ENCODE measurements at regions not wholly inside any gene's neighbourhood (a gene's known extent, or its start where the extent isn't known, plus 50 kb on each side); places are given as distances from the start of the nearest gene placed in this dataset.
"Not testable (repeated sequence)": the region's sequence is repeated elsewhere in the genome, so short reads cannot be mapped to it uniquely, and the experiment has no call there.

GRCh38 chr7:52352013-52352981 is 683.1 kb upstream of the POM121L12 start:
- Mint-ChIP-seq H3K36me3 (peaks cover 0 to 3% (median 0%) of the 10 kb centered on the region in 3 donors), H3K27me3 (ENCODE audit: low read depth in 3 of 3) (peaks cover 0 to 5% (median 2%) of the 10 kb centered on the region in 3 donors), H3K9me3 (peaks cover 7 to 57% (median 33%) of the 10 kb centered on the region in 6 donors), H3K4me3 (no peak overlapping the region), H3K27ac (no peak overlapping the region), H3K4me1 (no peaks in the 10 kb centered on the region)
- no peak for DNase-seq

DNA sequence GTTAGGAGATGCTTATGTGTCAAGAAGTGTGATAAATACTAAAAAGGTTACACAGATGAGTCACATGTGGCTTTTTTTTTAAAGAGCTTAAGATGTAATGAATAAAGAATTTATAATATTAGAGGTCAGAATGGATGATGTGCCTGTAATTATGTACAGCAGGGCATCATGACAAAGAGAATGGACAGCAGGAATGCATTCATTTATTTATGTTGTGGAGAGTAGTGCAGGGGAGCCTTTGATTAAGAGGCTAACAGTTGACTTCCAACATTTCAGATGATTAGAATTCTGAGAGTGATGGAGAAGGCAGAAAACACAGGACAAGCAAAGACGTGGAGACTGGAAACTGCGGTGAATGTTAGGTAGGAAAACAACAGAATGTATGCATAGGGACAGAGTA is 691.4 kb upstream of the POM121L12 start:
- DNase-seq = no peak
- Mint-ChIP-seq H3K4me3 (no peak overlapping the region), H3K4me1 (no peaks in the 10 kb centered on the region), H3K27ac (no peak overlapping the region), H3K27me3 (ENCODE audit: low read depth in 3 of 3) (no peaks in the 10 kb centered on the region), H3K36me3 (no peaks in the 10 kb centered on the region), H3K9me3 (peaks cover 17 to 56% (median 34%) of the 10 kb centered on the region in 6 donors)

DNA sequence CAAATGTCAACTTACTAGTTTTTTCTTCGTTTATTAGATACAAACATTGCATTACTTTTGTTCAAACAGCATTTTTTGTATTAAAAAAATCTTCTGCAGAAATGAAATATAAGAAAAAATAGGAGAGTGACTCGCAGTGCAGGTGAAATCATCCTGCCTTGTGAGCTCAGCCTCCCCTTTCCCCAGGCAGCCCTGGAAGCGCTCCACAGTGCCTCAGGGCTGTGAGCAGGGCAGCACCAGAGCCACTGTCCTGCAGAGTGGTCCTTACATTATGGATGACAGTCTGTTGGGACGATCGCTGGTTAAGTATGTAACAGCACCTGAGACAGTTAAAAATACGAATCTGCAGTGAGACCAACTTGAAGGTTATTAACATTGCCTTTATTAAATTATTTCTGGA is 695.4 kb upstream of the POM121L12 start:
- no peak overlapping the region for H3K4me3 Mint-ChIP-seq
- no peak for DNase-seq
- no peaks in the 10 kb centered on the region for H3K36me3 Mint-ChIP-seq
- H3K9me3 Mint-ChIP-seq = peaks cover 14 to 32% (median 22%) of the 10 kb centered on the region in 6 donors
- H3K27ac Mint-ChIP-seq = no peak overlapping the region
- no peaks in the 10 kb centered on the region for H3K27me3 Mint-ChIP-seq (ENCODE audit: low read depth in 3 of 3)
- H3K4me1 Mint-ChIP-seq = no peaks in the 10 kb centered on the region

DNA sequence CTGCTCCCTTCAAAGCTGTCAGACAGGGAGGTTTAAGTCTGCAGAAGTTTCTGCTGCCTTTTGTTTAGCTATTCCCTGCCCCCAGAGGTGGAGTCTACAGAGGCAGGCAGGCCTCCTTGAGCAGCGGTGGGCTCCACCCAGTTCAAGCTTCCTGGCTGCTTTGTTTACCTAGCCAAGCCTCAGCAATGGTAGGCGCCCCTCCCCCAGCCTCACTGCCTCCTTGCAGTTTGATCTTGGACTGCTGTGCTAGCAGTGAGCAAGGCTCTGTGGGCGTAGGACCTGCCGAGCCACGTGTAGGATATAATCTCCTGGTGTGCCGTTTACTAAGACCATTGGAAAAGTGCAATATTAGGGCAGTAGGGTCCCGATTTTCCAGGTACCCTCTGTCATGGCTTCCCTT is 707.1 kb upstream of the POM121L12 start:
- not testable (repeated sequence) for H3K27ac Mint-ChIP-seq; H3K4me3 Mint-ChIP-seq; DNase-seq; H3K4me1 Mint-ChIP-seq; H3K27me3 Mint-ChIP-seq (ENCODE audit: low read depth in 3 of 3); H3K36me3 Mint-ChIP-seq
- H3K9me3 Mint-ChIP-seq = peaks cover 17 to 54% (median 38%) of the 10 kb centered on the region in 6 donors

DNA sequence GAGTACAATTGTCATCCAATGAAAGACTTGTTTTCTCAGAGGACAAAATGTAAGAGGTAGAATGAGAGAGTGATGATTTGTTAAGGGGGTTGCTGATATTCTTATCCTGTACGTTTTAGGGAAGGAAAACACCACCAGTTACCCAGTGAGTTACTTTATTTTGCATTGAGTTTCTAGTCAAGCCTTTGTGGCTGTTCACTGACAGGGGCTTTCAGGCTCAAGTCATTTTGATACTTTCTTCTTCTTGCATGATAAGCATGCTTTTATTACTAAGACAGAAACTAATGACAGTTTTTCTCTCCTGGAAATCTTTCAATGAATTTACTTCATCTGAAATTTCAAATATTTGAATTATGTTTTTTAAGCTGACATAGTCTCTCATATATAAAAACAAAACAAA is 710.2 kb upstream of the POM121L12 start:
- Mint-ChIP-seq H3K36me3 (no peaks in the 10 kb centered on the region), H3K4me3 (no peak overlapping the region), H3K9me3 (peaks cover 14 to 59% (median 38%) of the 10 kb centered on the region in 6 donors), H3K27ac (no peak overlapping the region), H3K4me1 (no peaks in the 10 kb centered on the region), H3K27me3 (ENCODE audit: low read depth in 3 of 3) (peaks cover 0 to 3% (median 2%) of the 10 kb centered on the region in 3 donors)
- DNase-seq = no peak

DNA sequence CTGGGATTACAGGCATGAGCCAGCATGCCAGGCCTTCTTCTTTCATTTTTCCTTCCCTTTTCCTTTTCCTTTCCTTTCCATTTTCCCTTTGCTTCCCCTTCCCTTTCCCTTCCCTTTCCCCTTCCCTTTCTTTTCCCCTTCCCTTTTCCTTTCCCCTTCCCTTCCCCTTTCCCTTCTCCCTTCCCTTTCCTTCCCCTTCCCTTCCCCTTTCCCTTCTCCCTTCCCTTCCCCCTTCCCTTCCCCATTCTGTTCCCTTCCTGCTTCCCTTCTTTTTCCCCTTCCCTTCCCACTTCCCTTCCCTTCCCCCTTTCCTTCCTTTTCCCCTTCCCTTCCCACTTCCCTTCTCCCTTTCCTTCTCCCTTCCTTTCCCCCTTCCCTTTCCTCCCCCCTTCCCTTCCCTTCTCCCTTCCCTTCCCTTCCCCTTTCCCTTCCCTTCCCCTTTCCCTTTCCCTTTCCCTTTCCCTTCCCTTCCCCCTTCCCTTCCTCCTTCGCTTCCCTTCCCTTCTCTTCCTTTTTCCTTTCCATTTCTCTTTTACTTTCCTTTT is 712.2 kb upstream of the POM121L12 start:
- H3K9me3 Mint-ChIP-seq = peaks cover 11 to 58% (median 33%) of the 10 kb centered on the region in 6 donors
- no peaks in the 10 kb centered on the region for H3K4me1 Mint-ChIP-seq
- H3K4me3 Mint-ChIP-seq = peak overlapping the region in 1 of 5 donors; percentile 65
- H3K36me3 Mint-ChIP-seq = no peaks in the 10 kb centered on the region
- H3K27ac Mint-ChIP-seq = no peak overlapping the region
- no peak for DNase-seq
- H3K27me3 Mint-ChIP-seq (ENCODE audit: low read depth in 3 of 3) = peaks cover 0 to 2% (median 0%) of the 10 kb centered on the region in 3 donors

DNA sequence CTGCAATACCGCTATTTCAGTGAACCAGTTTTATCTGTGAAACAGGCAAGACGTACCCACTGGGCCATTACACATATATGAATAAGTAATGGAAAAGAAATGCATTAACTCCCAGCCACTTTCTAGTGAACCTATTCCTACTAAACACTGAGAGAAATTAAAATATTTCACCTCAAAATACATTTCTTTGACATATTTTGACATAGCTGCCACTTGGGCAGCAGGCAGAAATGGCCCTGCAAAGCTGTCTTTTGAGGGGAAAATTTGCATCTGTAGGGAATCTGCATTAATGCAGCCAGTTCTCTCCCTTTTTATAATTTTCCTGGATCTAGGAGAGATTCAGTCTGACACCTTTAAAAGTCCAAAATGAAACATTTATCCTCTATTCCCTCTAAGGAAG is 714.8 kb upstream of the POM121L12 start:
- peaks cover 8 to 58% (median 27%) of the 10 kb centered on the region in 6 donors for H3K9me3 Mint-ChIP-seq
- no peak overlapping the region for H3K4me3 Mint-ChIP-seq
- no peaks in the 10 kb centered on the region for H3K4me1 Mint-ChIP-seq
- H3K27me3 Mint-ChIP-seq (ENCODE audit: low read depth in 3 of 3) = peaks cover 0 to 2% (median 0%) of the 10 kb centered on the region in 3 donors
- no peaks in the 10 kb centered on the region for H3K36me3 Mint-ChIP-seq
- DNase-seq = no peak
- H3K27ac Mint-ChIP-seq = no peak overlapping the region

DNA sequence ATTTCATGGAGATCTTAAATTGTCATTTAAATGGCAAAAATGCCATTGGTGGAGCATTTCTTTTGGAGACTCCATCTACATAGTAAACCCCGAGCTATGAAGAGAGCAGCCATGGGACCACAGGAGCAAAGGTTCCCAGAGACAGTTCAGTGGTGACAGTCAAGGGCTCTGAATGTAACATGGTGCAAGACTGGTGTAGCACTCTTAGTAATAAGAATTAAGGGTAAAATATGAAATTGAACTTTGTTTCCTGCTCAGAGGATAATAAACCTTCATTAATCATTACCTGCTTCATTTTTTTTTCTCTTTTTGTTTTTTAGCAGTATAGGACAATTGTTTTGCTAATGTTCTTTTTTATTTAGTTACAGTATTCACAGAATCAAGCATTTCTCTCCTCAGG is 717.5 kb upstream of the POM121L12 start:
- Mint-ChIP-seq H3K27ac (no peak overlapping the region), H3K27me3 (ENCODE audit: low read depth in 3 of 3) (peaks cover 0 to 2% (median 0%) of the 10 kb centered on the region in 3 donors), H3K4me3 (no peak overlapping the region), H3K9me3 (peaks cover 2 to 56% (median 23%) of the 10 kb centered on the region in 6 donors), H3K4me1 (no peaks in the 10 kb centered on the region), H3K36me3 (no peaks in the 10 kb centered on the region)
- DNase-seq = no peak

DNA sequence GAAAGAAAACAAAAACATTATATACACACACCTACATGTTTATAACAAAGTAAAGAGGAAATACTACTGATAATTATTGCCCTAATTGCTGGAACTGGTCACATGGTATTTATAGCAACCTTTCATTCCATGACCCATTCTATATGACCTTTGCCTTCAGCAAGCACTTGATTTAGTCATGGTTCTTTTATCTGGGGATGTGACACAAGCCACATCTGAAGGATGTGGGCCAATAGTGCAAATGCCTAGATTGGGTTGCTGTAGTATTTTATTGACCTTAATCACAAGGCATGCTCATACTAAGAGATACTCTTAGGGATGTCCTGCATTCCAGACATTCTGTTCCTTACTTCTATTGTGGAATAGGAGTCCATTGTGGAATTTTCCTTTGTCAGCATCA is 723.5 kb upstream of the POM121L12 start:
- H3K27ac Mint-ChIP-seq = no peak overlapping the region
- H3K4me3 Mint-ChIP-seq = no peak overlapping the region
- peaks cover 5 to 45% (median 28%) of the 10 kb centered on the region in 6 donors for H3K9me3 Mint-ChIP-seq
- H3K27me3 Mint-ChIP-seq (ENCODE audit: low read depth in 3 of 3) = peaks cover 0 to 2% (median 0%) of the 10 kb centered on the region in 3 donors
- DNase-seq = no peak
- no peaks in the 10 kb centered on the region for H3K36me3 Mint-ChIP-seq
- H3K4me1 Mint-ChIP-seq = no peaks in the 10 kb centered on the region

DNA sequence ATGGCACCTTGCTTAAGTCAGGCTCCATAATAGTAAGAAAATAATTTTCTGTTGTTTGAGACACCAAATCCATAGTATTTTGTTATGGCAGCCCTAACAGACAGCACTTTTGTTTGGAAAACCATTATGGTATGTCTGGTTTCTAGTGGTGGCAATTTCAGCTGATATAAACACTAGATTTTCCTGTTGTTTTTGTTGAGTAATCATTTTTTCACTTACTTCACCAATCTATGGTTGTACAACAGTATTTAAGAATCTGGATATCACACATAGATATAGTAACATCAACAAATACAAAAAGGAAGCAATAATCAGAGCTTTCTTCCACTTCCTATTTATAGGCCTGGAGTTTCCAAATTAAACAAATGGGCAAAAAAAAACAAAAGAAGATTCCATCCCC is 725.8 kb upstream of the POM121L12 start:
- Mint-ChIP-seq H3K4me3 (no peak overlapping the region), H3K27ac (no peak overlapping the region), H3K9me3 (peaks cover 7 to 36% (median 23%) of the 10 kb centered on the region in 6 donors), H3K36me3 (no peaks in the 10 kb centered on the region), H3K27me3 (ENCODE audit: low read depth in 3 of 3) (peaks cover 0 to 2% (median 0%) of the 10 kb centered on the region in 3 donors), H3K4me1 (no peaks in the 10 kb centered on the region)
- DNase-seq = no peak

- Mint-ChIP-seq H3K36me3 (no peaks in the 10 kb centered on the region), H3K4me1 (no peaks in the 10 kb centered on the region)
Measured at GRCh38 chr7:52302765-52303520, 732.5 kb upstream of the POM121L12 start.

DNA sequence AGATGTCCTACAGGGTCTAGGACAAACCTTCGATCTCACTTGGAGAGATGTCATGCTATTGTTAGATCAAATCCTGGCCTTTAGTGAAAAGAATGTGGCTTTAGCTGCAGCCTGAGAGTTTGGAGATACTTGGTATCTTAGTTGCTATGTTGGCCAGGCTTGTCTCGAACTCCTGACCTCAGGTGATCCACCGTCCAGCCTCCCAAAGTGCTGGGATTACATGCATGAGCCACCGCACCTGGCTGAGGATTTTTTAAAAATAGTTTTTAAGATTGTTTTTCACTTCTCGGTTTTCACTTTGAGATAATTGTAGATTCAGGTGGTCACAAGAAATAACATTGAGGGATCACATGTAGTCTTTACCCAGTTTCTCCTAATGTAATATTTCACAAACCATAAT is 738.3 kb upstream of the POM121L12 start:
- Mint-ChIP-seq H3K27me3 (ENCODE audit: low read depth in 3 of 3) (peaks cover 0 to 1% (median 0%) of the 10 kb centered on the region in 3 donors), H3K4me1 (no peaks in the 10 kb centered on the region), H3K27ac (no peak overlapping the region), H3K9me3 (peaks cover 3 to 54% (median 21%) of the 10 kb centered on the region in 6 donors), H3K36me3 (no peaks in the 10 kb centered on the region), H3K4me3 (no peak overlapping the region)
- no peak for DNase-seq

More at GRCh38 chr7:52302765-52303520, 732.5 kb upstream of the POM121L12 start:
- Mint-ChIP-seq H3K4me3 (no peak overlapping the region), H3K9me3 (peaks cover 5 to 32% (median 15%) of the 10 kb centered on the region in 6 donors), H3K27ac (no peak overlapping the region), H3K27me3 (ENCODE audit: low read depth in 3 of 3) (peaks cover 0 to 3% (median 0%) of the 10 kb centered on the region in 3 donors)
- DNase-seq = no peak

DNA sequence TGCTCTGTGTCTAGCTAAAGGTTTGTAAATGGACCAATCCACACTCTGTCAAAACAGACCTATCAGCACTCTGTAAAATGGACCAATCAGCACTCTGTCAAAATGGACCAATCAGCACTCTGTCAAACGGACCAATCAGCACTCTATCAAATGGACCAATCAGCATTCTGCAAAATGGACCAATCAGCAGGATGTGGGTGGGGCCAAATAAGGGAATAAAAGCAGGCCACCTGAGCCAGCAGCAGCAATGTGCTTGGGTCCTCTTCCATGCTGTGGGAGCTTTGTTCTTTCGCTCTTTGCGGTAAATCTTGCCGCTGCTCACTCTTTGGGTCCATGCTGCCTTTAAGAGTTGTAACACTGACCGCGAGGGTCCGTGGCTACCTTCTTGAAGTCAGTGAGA is 740.5 kb upstream of the POM121L12 start:
- Mint-ChIP-seq H3K27ac (no peak overlapping the region), H3K4me1 (no peaks in the 10 kb centered on the region), H3K4me3 (no peak overlapping the region), H3K27me3 (ENCODE audit: low read depth in 3 of 3) (no peaks in the 10 kb centered on the region), H3K36me3 (peaks cover 0 to under 1% (median 0%) of the 10 kb centered on the region in 3 donors), H3K9me3 (peaks cover 0 to 47% (median 19%) of the 10 kb centered on the region in 6 donors)
- DNase-seq = no peak

Measured in immature natural killer cell (primary cell).